Stimulated activated effector memory CD8-positive, alpha-beta T cell treated with anti-CD3 and anti-CD28 coated beads, Interleukin-12 subunit alpha, Interleukin-12 subunit beta, amount 100 ng/mL, for 72 hours (primary cell): ENCODE measurements at regions not wholly inside any gene's neighbourhood (a gene's known extent, or its start where the extent isn't known, plus 50 kb on each side); places are given as distances from the start of the nearest gene placed in this dataset.
"Not testable (repeated sequence)": the region's sequence is repeated elsewhere in the genome, so short reads cannot be mapped to it uniquely, and the experiment has no call there.

ENCODE experiments used
- ATAC-seq: fragments of 150-1000 bp; cut with Tn5 transposase; 2 replicates; pipeline ENCODE4 v1.10.0; 2021
- DNase-seq, 2 donors: peaks; one replicate each; pipeline ENCODE4 v3.0.0; 2021 to 2022; ENCODE audit warnings: low spot score in 2 of 2
- H3K27ac Mint-ChIP-seq: one replicate; pipeline ENCODE4 v1.8.0; 2022; ENCODE audit warnings: mild to moderate bottlenecking, mixed read lengths
- H3K36me3 Mint-ChIP-seq: one replicate; pipeline ENCODE4 v1.8.0; 2022; ENCODE audit warnings: mild to moderate bottlenecking, mixed read lengths
- H3K4me1 Mint-ChIP-seq: one replicate; pipeline ENCODE4 v1.8.0; 2022; ENCODE audit warnings: mixed read lengths
- H3K4me3 Mint-ChIP-seq: one replicate; pipeline ENCODE4 v1.8.0; 2022; ENCODE audit warnings: mild to moderate bottlenecking, mixed read lengths
- H3K9me3 Mint-ChIP-seq: one replicate; pipeline ENCODE4 v1.8.0; 2022; ENCODE audit warnings: mixed read lengths

DNA sequence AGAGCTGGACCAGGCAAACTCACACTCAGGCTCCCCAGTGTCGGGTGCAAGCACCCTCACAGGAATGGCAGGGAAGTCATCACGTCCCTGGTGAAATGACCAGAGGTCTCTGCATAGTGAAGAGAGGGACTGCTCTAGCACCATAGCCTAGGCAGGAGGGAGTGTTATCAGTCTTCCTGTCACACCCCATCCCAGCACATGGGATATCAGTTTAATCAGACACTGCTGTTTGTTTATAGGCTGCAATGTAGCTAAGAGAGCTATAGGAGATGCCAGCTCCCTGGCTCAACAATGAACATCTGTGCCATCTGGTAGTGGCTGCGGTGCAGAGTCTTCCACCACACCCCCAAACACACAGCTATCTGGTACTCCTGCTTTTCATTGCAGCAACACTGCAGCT is 776.6 kb downstream of the ZNF385D start:
- H3K4me1 Mint-ChIP-seq = no peaks in the 10 kb centered on the region
- ATAC-seq = peak; percentile 48
- H3K27ac Mint-ChIP-seq = no peak overlapping the region
- DNase-seq = no peak
- no peak overlapping the region for H3K4me3 Mint-ChIP-seq
- H3K9me3 Mint-ChIP-seq = peaks cover 24% of the 10 kb centered on the region
- H3K36me3 Mint-ChIP-seq = no peaks in the 10 kb centered on the region

DNA sequence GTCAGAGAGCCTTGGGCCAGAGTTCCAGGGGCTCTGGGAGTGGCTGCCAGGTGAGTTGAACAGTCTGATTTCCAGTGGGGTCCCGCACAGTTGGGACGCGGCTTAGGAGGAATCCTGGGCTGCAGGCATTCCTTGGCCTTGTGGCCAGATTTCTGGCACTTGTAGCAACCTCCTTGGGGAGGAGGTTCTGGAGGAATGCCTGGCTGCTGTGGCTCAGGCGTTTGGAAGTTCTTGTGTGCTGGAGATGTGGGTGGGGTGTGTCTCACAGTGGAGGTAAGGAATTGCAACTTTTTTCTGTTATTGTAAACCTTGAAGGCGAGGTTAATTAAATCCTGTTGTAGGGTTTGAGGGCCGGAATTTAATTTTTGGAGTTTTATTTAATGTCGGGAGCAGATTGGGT is 780.2 kb downstream of the ZNF385D start:
- H3K27ac Mint-ChIP-seq, H3K4me1 Mint-ChIP-seq, H3K4me3 Mint-ChIP-seq, H3K36me3 Mint-ChIP-seq, DNase-seq, ATAC-seq: not testable (repeated sequence)
- peaks cover 39% of the 10 kb centered on the region for H3K9me3 Mint-ChIP-seq

GRCh38 chr3:20967485-20967884 is 781.5 kb upstream of the SGO1 start:
- H3K27ac Mint-ChIP-seq, ATAC-seq: not testable (repeated sequence)

GRCh38 chr3:20958161-20958560 is 772.2 kb upstream of the SGO1 start:
- ATAC-seq (no peak), DNase-seq (no peak)
- H3K4me3 Mint-ChIP-seq = no peak overlapping the region
- H3K36me3 Mint-ChIP-seq = no peaks in the 10 kb centered on the region
- H3K4me1 Mint-ChIP-seq = no peaks in the 10 kb centered on the region
- peaks cover 24% of the 10 kb centered on the region for H3K9me3 Mint-ChIP-seq
- no peak overlapping the region for H3K27ac Mint-ChIP-seq

More at GRCh38 chr3:20967485-20967884, 781.5 kb upstream of the SGO1 start:
- H3K9me3 Mint-ChIP-seq = peaks cover 36% of the 10 kb centered on the region
- H3K36me3 Mint-ChIP-seq, H3K4me3 Mint-ChIP-seq, H3K4me1 Mint-ChIP-seq, DNase-seq: not testable (repeated sequence)

- H3K4me3 Mint-ChIP-seq = no peak overlapping the region
- H3K9me3 Mint-ChIP-seq = peaks cover 33% of the 10 kb centered on the region
- DNase-seq (no peak), ATAC-seq (no peak)
- H3K4me1 Mint-ChIP-seq = no peaks in the 10 kb centered on the region
- H3K36me3 Mint-ChIP-seq = no peaks in the 10 kb centered on the region
- no peak overlapping the region for H3K27ac Mint-ChIP-seq
Observed at GRCh38 chr3:20945892-20946291, 759.9 kb upstream of the SGO1 start.

- DNase-seq (no peak), ATAC-seq (no peak)
- Mint-ChIP-seq H3K4me3 (no peak overlapping the region), H3K4me1 (no peaks in the 10 kb centered on the region), H3K36me3 (no peaks in the 10 kb centered on the region), H3K9me3 (peaks cover 10% of the 10 kb centered on the region), H3K27ac (no peak overlapping the region)
Observed at GRCh38 chr3:20935791-20936190, 749.8 kb upstream of the SGO1 start.

DNA sequence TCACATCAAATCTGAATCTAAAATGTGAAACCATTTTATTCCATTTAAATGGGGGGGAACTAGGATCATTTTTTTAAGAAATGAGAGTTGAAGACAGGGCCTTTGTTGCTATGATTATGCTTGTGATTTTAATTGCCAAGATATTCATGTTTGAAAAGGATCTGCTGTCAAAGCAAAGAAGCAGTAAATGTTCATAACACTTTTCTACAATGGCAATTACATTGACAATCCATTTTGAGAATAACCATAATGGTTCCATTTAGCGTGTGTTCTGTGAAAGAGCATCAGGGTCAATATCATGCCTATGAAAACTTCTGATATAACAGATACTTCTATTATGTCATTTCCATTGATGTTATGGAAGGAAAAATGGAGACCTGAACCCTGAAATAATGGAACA is 745.8 kb upstream of the SGO1 start:
- Mint-ChIP-seq H3K4me1 (no peaks in the 10 kb centered on the region), H3K4me3 (no peak overlapping the region), H3K27ac (no peak overlapping the region), H3K9me3 (peaks cover 20% of the 10 kb centered on the region), H3K36me3 (no peaks in the 10 kb centered on the region)
- no peak for DNase-seq
- no peak for ATAC-seq

GRCh38 chr3:20930034-20930433 is 744.0 kb upstream of the SGO1 start:
- no peaks in the 10 kb centered on the region for H3K36me3 Mint-ChIP-seq
- no peak for ATAC-seq
- H3K9me3 Mint-ChIP-seq = peaks cover 26% of the 10 kb centered on the region
- no peaks in the 10 kb centered on the region for H3K4me1 Mint-ChIP-seq
- no peak overlapping the region for H3K4me3 Mint-ChIP-seq
- DNase-seq = no peak
- no peak overlapping the region for H3K27ac Mint-ChIP-seq

- H3K4me1 Mint-ChIP-seq = no peaks in the 10 kb centered on the region
- DNase-seq = no peak
- no peak overlapping the region for H3K4me3 Mint-ChIP-seq
- H3K9me3 Mint-ChIP-seq = peaks cover 35% of the 10 kb centered on the region
- no peak overlapping the region for H3K27ac Mint-ChIP-seq
- ATAC-seq = no peak
- H3K36me3 Mint-ChIP-seq = no peaks in the 10 kb centered on the region
Observed at GRCh38 chr3:20924646-20925385, 738.8 kb upstream of the SGO1 start.

- not testable (repeated sequence) for H3K36me3 Mint-ChIP-seq, H3K27ac Mint-ChIP-seq, DNase-seq, H3K4me1 Mint-ChIP-seq, H3K4me3 Mint-ChIP-seq, ATAC-seq
- peaks cover 38% of the 10 kb centered on the region for H3K9me3 Mint-ChIP-seq
Observed at GRCh38 chr3:20921112-20921511, 735.1 kb upstream of the SGO1 start.

DNA sequence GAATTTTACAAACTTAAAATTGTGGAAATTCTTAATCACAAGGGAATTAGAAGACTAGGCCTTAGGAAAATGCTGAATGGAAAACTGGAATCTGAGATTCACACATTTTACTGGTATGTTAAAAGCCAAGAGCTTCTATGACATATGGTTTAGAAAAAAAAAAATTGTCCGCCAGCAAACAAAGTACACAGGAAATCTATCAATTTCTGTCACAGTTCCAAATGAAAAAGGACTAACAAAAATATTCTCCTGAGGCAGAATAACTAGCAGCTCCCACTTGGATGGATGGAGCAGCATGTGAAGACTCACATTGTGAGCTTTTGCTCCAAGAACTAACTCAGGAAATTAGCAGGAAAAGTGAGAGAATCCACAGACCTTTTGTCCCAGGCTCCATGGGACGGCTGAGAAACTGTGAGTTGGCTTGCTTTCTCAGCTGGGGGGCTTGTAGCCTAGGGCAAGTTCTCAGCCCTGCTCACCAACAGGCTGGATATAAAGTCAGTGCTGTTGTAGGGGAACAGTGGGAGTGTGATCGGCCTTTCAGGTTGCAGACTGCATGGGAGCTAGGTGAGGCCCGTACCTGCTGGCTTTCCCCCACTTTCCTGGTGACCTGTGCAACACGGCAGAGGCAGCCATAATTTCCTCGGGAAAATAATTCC is 731.1 kb upstream of the SGO1 start:
- Mint-ChIP-seq H3K36me3 (no peaks in the 10 kb centered on the region), H3K4me3 (no peak overlapping the region), H3K4me1 (no peaks in the 10 kb centered on the region), H3K9me3 (peaks cover 21% of the 10 kb centered on the region), H3K27ac (no peak overlapping the region)
- ATAC-seq (no peak), DNase-seq (no peak)

GRCh38 chr3:20914310-20914709 is 728.3 kb upstream of the SGO1 start:
- no peak for DNase-seq
- H3K4me3 Mint-ChIP-seq = no peak overlapping the region
- H3K36me3 Mint-ChIP-seq = no peaks in the 10 kb centered on the region
- H3K4me1 Mint-ChIP-seq = no peaks in the 10 kb centered on the region
- H3K9me3 Mint-ChIP-seq = peaks cover 16% of the 10 kb centered on the region
- H3K27ac Mint-ChIP-seq = no peak overlapping the region
- ATAC-seq = no peak

DNA sequence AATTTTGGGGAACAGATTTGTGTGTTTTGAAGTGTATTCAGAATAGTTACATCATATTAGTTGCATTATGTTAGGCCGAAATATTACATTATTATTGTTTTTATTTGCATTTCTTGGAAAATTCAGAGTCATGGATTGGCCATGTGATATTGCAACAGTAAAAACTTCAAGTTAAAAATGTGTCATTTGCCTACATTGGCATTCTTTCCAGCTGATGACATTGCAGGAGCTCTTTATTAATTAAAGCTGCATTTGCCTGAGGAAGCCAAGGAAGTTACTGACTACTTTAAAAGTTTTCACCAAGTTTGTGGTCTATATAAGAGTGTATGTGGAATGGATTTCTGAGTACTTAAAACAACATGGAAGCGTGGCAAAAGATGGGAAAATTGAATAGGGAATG is 726.4 kb upstream of the SGO1 start:
- no peak for DNase-seq
- H3K27ac Mint-ChIP-seq = no peak overlapping the region
- no peaks in the 10 kb centered on the region for H3K36me3 Mint-ChIP-seq
- H3K9me3 Mint-ChIP-seq = peaks cover 10% of the 10 kb centered on the region
- H3K4me3 Mint-ChIP-seq = no peak overlapping the region
- H3K4me1 Mint-ChIP-seq = no peaks in the 10 kb centered on the region
- ATAC-seq = no peak

DNA sequence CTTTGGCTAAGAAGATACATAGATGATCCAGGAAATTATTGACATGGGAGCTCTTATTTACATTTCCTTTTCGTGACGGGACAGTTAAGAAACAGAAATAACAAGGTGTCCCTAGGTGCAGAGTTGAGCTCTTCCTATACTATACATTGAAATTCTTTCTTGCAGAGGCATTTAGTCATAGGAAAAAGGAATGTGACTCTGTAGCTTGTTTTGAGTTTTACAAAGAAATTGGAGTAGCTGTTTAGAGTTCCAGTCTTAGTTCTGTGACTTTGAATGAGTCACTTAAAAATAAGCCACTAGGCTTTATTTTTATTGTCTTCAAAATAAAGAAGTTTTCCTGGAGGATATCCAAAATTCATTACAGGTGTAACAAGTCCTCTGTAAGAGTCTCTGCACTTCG is 723.5 kb upstream of the SGO1 start:
- DNase-seq (no peak), ATAC-seq (no peak)
- H3K4me1 Mint-ChIP-seq = no peaks in the 10 kb centered on the region
- no peak overlapping the region for H3K27ac Mint-ChIP-seq
- no peak overlapping the region for H3K4me3 Mint-ChIP-seq
- H3K9me3 Mint-ChIP-seq = peaks cover 10% of the 10 kb centered on the region
- no peaks in the 10 kb centered on the region for H3K36me3 Mint-ChIP-seq

DNA sequence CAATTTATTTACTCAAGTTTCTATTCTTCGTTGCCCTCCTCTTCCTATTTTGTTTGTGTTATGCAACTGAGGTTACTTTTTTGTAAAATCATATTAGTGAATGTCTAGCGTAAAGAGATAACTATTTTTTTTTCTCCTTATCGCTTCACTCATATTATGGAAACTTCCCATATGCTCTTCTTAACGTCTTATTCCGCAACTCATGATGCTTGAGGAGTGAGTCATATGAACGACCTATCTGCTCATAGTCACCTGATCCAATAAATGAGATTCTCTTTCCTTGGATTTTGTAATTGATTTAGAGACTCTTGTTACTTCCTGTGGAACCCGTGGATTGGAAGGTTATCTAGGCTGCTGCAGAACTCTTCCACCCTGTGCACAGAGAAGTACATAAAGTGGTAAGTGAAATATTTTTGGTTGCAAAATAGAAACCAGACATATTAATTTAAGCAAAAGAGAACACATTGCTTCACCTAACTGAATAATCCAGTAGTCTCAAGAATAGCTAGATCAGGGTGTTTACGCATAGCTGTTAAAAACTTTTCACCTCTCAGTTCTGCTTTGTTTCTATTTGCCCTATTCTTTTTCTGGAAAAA is 719.3 kb upstream of the SGO1 start:
- ATAC-seq = no peak
- Mint-ChIP-seq H3K9me3 (peaks cover 24% of the 10 kb centered on the region), H3K4me1 (no peaks in the 10 kb centered on the region), H3K36me3 (no peaks in the 10 kb centered on the region), H3K4me3 (no peak overlapping the region), H3K27ac (no peak overlapping the region)
- DNase-seq = no peak

GRCh38 chr3:20904671-20905070 is 718.7 kb upstream of the SGO1 start:
- H3K36me3 Mint-ChIP-seq = no peaks in the 10 kb centered on the region
- DNase-seq (no peak), ATAC-seq (no peak)
- no peaks in the 10 kb centered on the region for H3K4me1 Mint-ChIP-seq
- no peak overlapping the region for H3K27ac Mint-ChIP-seq
- H3K9me3 Mint-ChIP-seq = peaks cover 20% of the 10 kb centered on the region
- H3K4me3 Mint-ChIP-seq = no peak overlapping the region
